SU-DHL-6 (cell line): ENCODE measurements at regions not wholly inside any gene's neighbourhood (a gene's known extent, or its start where the extent isn't known, plus 50 kb on each side); places are given as distances from the start of the nearest gene placed in this dataset.

ENCODE experiments used
- EZH2phosphoT487 ChIP-seq: fragments of 200-600 bp; sonication (generic), shearing (Covaris generic); conservative IDR thresholded peaks from 2 replicates; pipeline ENCODE4 v1.6.1; 2018; ENCODE audit warnings: mild to moderate bottlenecking, antibody characterized with exemption, low read length, moderate library complexity, mixed read lengths
- TF ChIP-seq, protein P1 (sequence below): fragments of 200-600 bp; sonication (generic); IDR thresholded peaks from one replicate; pipeline ENCODE4 v1.5.1; 2017; ENCODE audit warnings: antibody characterized with exemption, mild to moderate bottlenecking, low read length, moderate library complexity; ENCODE audit not compliant: insufficient read depth, poor library complexity, severe bottlenecking

DNA sequence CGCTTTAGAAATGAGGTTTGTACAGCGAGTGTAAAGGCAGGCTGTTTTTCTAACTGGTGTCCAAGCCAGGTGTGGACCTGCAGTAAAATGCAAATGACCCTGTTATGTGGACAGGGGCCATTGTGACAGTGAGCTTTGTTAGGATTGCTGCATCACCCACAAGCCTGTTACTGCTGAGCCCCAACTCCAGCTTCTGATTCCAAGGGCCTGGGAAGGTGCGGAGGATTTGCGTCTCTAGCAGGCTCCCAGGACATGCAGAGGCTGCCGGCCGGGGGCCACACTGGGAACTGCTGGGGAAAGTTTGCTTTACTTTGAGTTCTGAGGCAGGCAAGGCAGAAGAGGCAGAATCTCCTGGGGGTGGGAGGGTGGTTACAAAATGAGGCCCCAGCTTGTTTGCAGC is 164.1 kb downstream of the GLI2 start:
- TF ChIP-seq, protein P1, sequence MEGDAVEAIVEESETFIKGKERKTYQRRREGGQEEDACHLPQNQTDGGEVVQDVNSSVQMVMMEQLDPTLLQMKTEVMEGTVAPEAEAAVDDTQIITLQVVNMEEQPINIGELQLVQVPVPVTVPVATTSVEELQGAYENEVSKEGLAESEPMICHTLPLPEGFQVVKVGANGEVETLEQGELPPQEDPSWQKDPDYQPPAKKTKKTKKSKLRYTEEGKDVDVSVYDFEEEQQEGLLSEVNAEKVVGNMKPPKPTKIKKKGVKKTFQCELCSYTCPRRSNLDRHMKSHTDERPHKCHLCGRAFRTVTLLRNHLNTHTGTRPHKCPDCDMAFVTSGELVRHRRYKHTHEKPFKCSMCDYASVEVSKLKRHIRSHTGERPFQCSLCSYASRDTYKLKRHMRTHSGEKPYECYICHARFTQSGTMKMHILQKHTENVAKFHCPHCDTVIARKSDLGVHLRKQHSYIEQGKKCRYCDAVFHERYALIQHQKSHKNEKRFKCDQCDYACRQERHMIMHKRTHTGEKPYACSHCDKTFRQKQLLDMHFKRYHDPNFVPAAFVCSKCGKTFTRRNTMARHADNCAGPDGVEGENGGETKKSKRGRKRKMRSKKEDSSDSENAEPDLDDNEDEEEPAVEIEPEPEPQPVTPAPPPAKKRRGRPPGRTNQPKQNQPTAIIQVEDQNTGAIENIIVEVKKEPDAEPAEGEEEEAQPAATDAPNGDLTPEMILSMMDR, result no peak
- TF ChIP-seq EZH2phosphoT487, result no peak
